ENCODE measurements at regions not wholly inside any gene's neighbourhood (a gene's known extent, or its start where the extent isn't known, plus 50 kb on each side); places are given as distances from the start of the nearest gene placed in this dataset.

- no peak for ATAC-seq
- H3K36me3 ChIP-seq, result no peaks in the 10 kb centered on the region
- intact Hi-C loops (cut with DNase I), result no loop called here
- no peaks in the 10 kb centered on the region for H3K4me1 ChIP-seq
- H3K27ac ChIP-seq, result no peak overlapping the region
- no peak overlapping the region for H3K4me3 ChIP-seq
- no peaks in the 10 kb centered on the region for H3K27me3 ChIP-seq
- peaks cover 0 to 2% of the 10 kb centered on the region in 2 donors for H3K9me3 ChIP-seq
- no peak for DNase-seq
- TF ChIP-seq CTCF (IDR thresholded peaks at IDR 0.05), result no peak
These were observed 479.4 kb upstream of the TCF4 start for GRCh38 chr18:56067214-56067894.

GRCh38 chr18:56066524-56067213 lies 478.7 kb upstream of the TCF4 start:
- Histone ChIP-seq H3K4me3 (no peak overlapping the region), H3K9me3 (peaks cover 0 to 2% of the 10 kb centered on the region in 2 donors), H3K36me3 (no peaks in the 10 kb centered on the region), H3K4me1 (no peaks in the 10 kb centered on the region), H3K27me3 (no peaks in the 10 kb centered on the region), H3K27ac (no peak overlapping the region)
- intact Hi-C loops (cut with DNase I), result no loop called here
- ATAC-seq (no peak), DNase-seq (no peak)
- no peak for TF ChIP-seq CTCF (IDR thresholded peaks at IDR 0.05)

- H3K27ac ChIP-seq, result no peak overlapping the region
- intact Hi-C loops (cut with DNase I), result no loop called here
- H3K9me3 ChIP-seq, result no peaks in the 10 kb centered on the region
- DNase-seq, result no peak
- H3K36me3 ChIP-seq, result no peaks in the 10 kb centered on the region
- H3K4me3 ChIP-seq, result no peak overlapping the region
- no peaks in the 10 kb centered on the region for H3K27me3 ChIP-seq
- TF ChIP-seq CTCF (IDR thresholded peaks at IDR 0.05), result no peak
- no peak for ATAC-seq
- no peaks in the 10 kb centered on the region for H3K4me1 ChIP-seq
These were observed 477.1 kb upstream of the TCF4 start for GRCh38 chr18:56065086-56065485.

DNA sequence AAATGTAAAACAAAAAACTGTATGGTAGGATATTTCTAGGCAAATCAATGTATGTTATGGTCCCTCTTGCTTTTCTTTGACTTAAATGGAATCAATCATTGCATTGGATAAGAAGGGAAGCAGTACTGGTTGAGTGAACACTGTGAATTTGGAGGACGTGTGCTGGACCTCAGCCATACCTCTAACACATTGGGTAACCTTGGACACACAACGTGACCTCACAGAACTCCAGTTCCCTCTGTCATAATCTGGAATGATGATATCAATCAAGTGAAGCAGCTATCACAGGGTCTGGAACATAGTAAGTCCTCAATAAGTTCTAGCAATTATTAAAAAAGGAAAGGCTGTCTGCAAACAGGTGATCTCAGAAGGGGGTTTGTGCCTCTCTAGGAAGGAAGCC lies 474.9 kb upstream of the TCF4 start:
- Histone ChIP-seq H3K27me3 (no peaks in the 10 kb centered on the region), H3K36me3 (no peaks in the 10 kb centered on the region), H3K4me3 (no peak overlapping the region), H3K9me3 (no peaks in the 10 kb centered on the region), H3K27ac (no peak overlapping the region), H3K4me1 (no peaks in the 10 kb centered on the region)
- ATAC-seq, result no peak
- no peak for TF ChIP-seq CTCF (IDR thresholded peaks at IDR 0.05)
- no peak for DNase-seq
- intact Hi-C loops (cut with DNase I), result no loop called here

- ATAC-seq (no peak), DNase-seq (no peak)
- Histone ChIP-seq H3K4me1 (no peaks in the 10 kb centered on the region), H3K27me3 (no peaks in the 10 kb centered on the region), H3K36me3 (no peaks in the 10 kb centered on the region), H3K27ac (no peak overlapping the region), H3K4me3 (no peak overlapping the region), H3K9me3 (no peaks in the 10 kb centered on the region)
- TF ChIP-seq CTCF (IDR thresholded peaks at IDR 0.05), result no peak
- intact Hi-C loops (cut with DNase I), result no loop called here
These were observed 473.1 kb upstream of the TCF4 start for GRCh38 chr18:56060967-56061541.
